Tibial artery (tissue), 4 donors: ENCODE measurements at regions not wholly inside any gene's neighbourhood (a gene's known extent, or its start where the extent isn't known, plus 50 kb on each side); places are given as distances from the start of the nearest gene placed in this dataset.

Experiments
- DNase-seq, 2 donors: peaks; one replicate each; pipeline ENCODE4 v3.0.0-alpha.2; 2019
- H3K27ac ChIP-seq, 2 donors: fragments of 200-600 bp; sonication (generic) in 1 of 2; 1 replicate in 1 of 2; 2 replicates in 1 of 2; pipeline ENCODE4 v1.5.1; 2018 to 2019; ENCODE audit warnings: mild to moderate bottlenecking in 1 of 2
- H3K27me3 ChIP-seq, 2 donors: fragments of 200-600 bp; sonication (generic) in 1 of 2; one replicate each; pipeline versions ENCODE4 v1.5.1 to v1.6.0; 2016 to 2019
- H3K36me3 ChIP-seq, 3 donors: fragments of 200-600 bp; sonication (generic) in 2 of 3; one replicate each; pipeline ENCODE4 v1.5.1; 2016 to 2019; ENCODE audit warnings: mild to moderate bottlenecking in 2 of 3
- H3K4me1 ChIP-seq, 4 donors: fragments of 200-600 bp; sonication (generic) in 2 of 4; 1 replicate in 3 of 4; 2 replicates in 1 of 4; pipeline ENCODE4 v1.5.1; 2016 to 2019
- H3K4me3 ChIP-seq, 2 donors: fragments of 200-600 bp; sonication (generic) in 1 of 2; 1 replicate in 1 of 2; 2 replicates in 1 of 2; pipeline ENCODE4 v1.5.1; 2018 to 2019; ENCODE audit warnings: mild to moderate bottlenecking in 2 of 2
- H3K9me3 ChIP-seq, 3 donors: fragments of 200-600 bp; sonication (generic) in 1 of 3; one replicate each; pipeline ENCODE4 v1.5.1; 2016 to 2019
- CTCF ChIP-seq, 2 experiments: fragments of 200-600 bp in 1 of 2; fragments of 450-650 bp in 1 of 2; IDR thresholded peaks; one replicate each; pipeline ENCODE4 v1.5.1; 2017 to 2019; ENCODE audit warnings: antibody characterized with exemption in 2 of 2, mild to moderate bottlenecking in 1 of 2, moderate library complexity in 1 of 2
- intact Hi-C: fragments of 100-400 bp; cut with DNase I; formaldehyde crosslinking; loops from one replicate; pipeline ENCODE4 v1.15.0; 2023; ENCODE audit warnings: low total_unique reads

- Histone ChIP-seq H3K9me3 (no peaks in the 10 kb centered on the region), H3K4me3 (no peak overlapping the region), H3K36me3 (no peaks in the 10 kb centered on the region), H3K4me1 (peaks cover 0 to 6% (median under 1%) of the 10 kb centered on the region in 4 donors), H3K27me3 (no peaks in the 10 kb centered on the region), H3K27ac (no peak overlapping the region)
- DNase-seq, result no peak
- intact Hi-C loops, result no loop called here
- TF ChIP-seq CTCF (IDR thresholded peaks at IDR 0.05), result no peak
Observed at GRCh38 chr9:89655990-89656657, 51.3 kb downstream of the GADD45G start.

- H3K9me3 ChIP-seq, result no peaks in the 10 kb centered on the region
- intact Hi-C loops, result no loop called here
- DNase-seq, result no peak
- TF ChIP-seq CTCF (IDR thresholded peaks at IDR 0.05), result no peak
- peaks cover 0 to 18% (median 11%) of the 10 kb centered on the region in 4 donors for H3K4me1 ChIP-seq
- H3K27ac ChIP-seq, result no peak overlapping the region
- no peaks in the 10 kb centered on the region for H3K27me3 ChIP-seq
- no peak overlapping the region for H3K4me3 ChIP-seq
- H3K36me3 ChIP-seq, result no peaks in the 10 kb centered on the region
Observed at GRCh38 chr9:89657295-89657694, 52.5 kb downstream of the GADD45G start.

GRCh38 chr9:89657765-89658164 lies 53.0 kb downstream of the GADD45G start:
- DNase-seq, result no peak
- intact Hi-C loops, result no loop called here
- no peaks in the 10 kb centered on the region for H3K9me3 ChIP-seq
- peaks cover 0 to 22% (median 14%) of the 10 kb centered on the region in 4 donors for H3K4me1 ChIP-seq
- H3K36me3 ChIP-seq, result no peaks in the 10 kb centered on the region
- no peak overlapping the region for H3K4me3 ChIP-seq
- no peak for TF ChIP-seq CTCF (IDR thresholded peaks at IDR 0.05)
- H3K27me3 ChIP-seq, result no peaks in the 10 kb centered on the region
- H3K27ac ChIP-seq, result no peak overlapping the region

- peaks cover 0 to 24% (median 16%) of the 10 kb centered on the region in 4 donors for H3K4me1 ChIP-seq
- intact Hi-C loops, result no loop called here
- DNase-seq, result peak in 1 of 2 donors; percentile 61
Observed at GRCh38 chr9:89658401-89658800, 53.6 kb downstream of the GADD45G start.

GRCh38 chr9:89658931-89659330 lies 54.1 kb downstream of the GADD45G start:
- no peak for TF ChIP-seq CTCF (IDR thresholded peaks at IDR 0.05)
- no peaks in the 10 kb centered on the region for H3K9me3 ChIP-seq
- H3K27me3 ChIP-seq, result no peaks in the 10 kb centered on the region
- no peaks in the 10 kb centered on the region for H3K36me3 ChIP-seq
- no peak overlapping the region for H3K4me3 ChIP-seq
- intact Hi-C loops, result no loop called here
- peaks cover 0 to 27% (median 16%) of the 10 kb centered on the region in 4 donors for H3K4me1 ChIP-seq
- no peak overlapping the region for H3K27ac ChIP-seq
- DNase-seq, result no peak

More at GRCh38 chr9:89658401-89658800, 53.6 kb downstream of the GADD45G start:
- no peaks in the 10 kb centered on the region for H3K27me3 ChIP-seq
- TF ChIP-seq CTCF (IDR thresholded peaks at IDR 0.05), result no peak
- H3K9me3 ChIP-seq, result no peaks in the 10 kb centered on the region
- H3K4me3 ChIP-seq, result no peak overlapping the region
- H3K36me3 ChIP-seq, result no peaks in the 10 kb centered on the region
- no peak overlapping the region for H3K27ac ChIP-seq
